LNCaP clone FGC (cell line): ENCODE measurements at regions not wholly inside any gene's neighbourhood (a gene's known extent, or its start where the extent isn't known, plus 50 kb on each side); places are given as distances from the start of the nearest gene placed in this dataset.

ENCODE experiments used
- DNase-seq: peaks from one replicate; pipeline ENCODE4 v3.0.0-alpha.2; 2011; ENCODE audit warnings: low read depth
- H3K4me3 ChIP-seq: 2 replicates; pipeline ENCODE4 v1.5.1; 2011; ENCODE audit warnings: mild to moderate bottlenecking, low read depth, low read length, control low read depth
- CTCF ChIP-seq: IDR thresholded peaks from 2 replicates; pipeline ENCODE4 v1.5.1; 2012; ENCODE audit warnings: mild to moderate bottlenecking; ENCODE audit not compliant: control insufficient read depth, insufficient read depth; ENCODE audit errors: extremely low read depth

GRCh38 chr18:66958309-66958708 is 354.4 kb upstream of the CDH19 start:
- no peak overlapping the region for H3K4me3 ChIP-seq
- no peak for DNase-seq
- TF ChIP-seq CTCF: no peak

GRCh38 chr18:66951750-66952149 is 347.9 kb upstream of the CDH19 start:
- no peak for TF ChIP-seq CTCF
- DNase-seq: no peak
- H3K4me3 ChIP-seq: no peak overlapping the region

GRCh38 chr18:66949419-66949818 is 345.5 kb upstream of the CDH19 start:
- TF ChIP-seq CTCF: no peak
- no peak for DNase-seq
- H3K4me3 ChIP-seq: no peak overlapping the region

- no peak overlapping the region for H3K4me3 ChIP-seq
- TF ChIP-seq CTCF: no peak
- no peak for DNase-seq
Observed at GRCh38 chr18:66937546-66937945, 333.7 kb upstream of the CDH19 start.

GRCh38 chr18:66931010-66931409 is 327.1 kb upstream of the CDH19 start:
- H3K4me3 ChIP-seq: no peak overlapping the region
- no peak for TF ChIP-seq CTCF
- DNase-seq: no peak

- no peak overlapping the region for H3K4me3 ChIP-seq
- no peak for DNase-seq
- TF ChIP-seq CTCF: no peak
Observed at GRCh38 chr18:66916834-66917233, 312.9 kb upstream of the CDH19 start.

- DNase-seq: no peak
- H3K4me3 ChIP-seq: no peak overlapping the region
- no peak for TF ChIP-seq CTCF
Observed at GRCh38 chr18:66900837-66901236, 296.9 kb upstream of the CDH19 start.
